ENCODE measurements at regions not wholly inside any gene's neighbourhood (a gene's known extent, or its start where the extent isn't known, plus 50 kb on each side); places are given as distances from the start of the nearest gene placed in this dataset.
"Not testable (repeated sequence)": the region's sequence is repeated elsewhere in the genome, so short reads cannot be mapped to it uniquely, and the experiment has no call there.

- DNase-seq = no peak
Observed at GRCh38 chr2:34806891-34807290, 1207.8 kb upstream of the FAM98A start.

- no peak for DNase-seq
Observed at GRCh38 chr2:34806396-34806795, 1207.3 kb upstream of the FAM98A start.

- DNase-seq = no peak
Observed at GRCh38 chr2:34799556-34799955, 1200.5 kb upstream of the FAM98A start.

- DNase-seq = not testable (repeated sequence)
Observed at GRCh38 chr2:34795586-34795985, 1196.5 kb upstream of the FAM98A start.

GRCh38 chr2:34789169-34789568, 1190.1 kb upstream of the FAM98A start:
- no peak for DNase-seq

GRCh38 chr2:34787341-34787740, 1188.2 kb upstream of the FAM98A start:
- DNase-seq = no peak

GRCh38 chr2:34785206-34785785, 1186.2 kb upstream of the FAM98A start:
- no peak for DNase-seq

GRCh38 chr2:34784701-34785100, 1185.6 kb upstream of the FAM98A start:
- DNase-seq = no peak

GRCh38 chr2:34750742-34751141, 1151.6 kb upstream of the FAM98A start:
- DNase-seq = not testable (repeated sequence)

- no peak for DNase-seq
Observed at GRCh38 chr2:34747643-34748042, 1148.5 kb upstream of the FAM98A start.

- DNase-seq = no peak
Observed at GRCh38 chr2:34738691-34739090, 1139.6 kb upstream of the FAM98A start.

GRCh38 chr2:34737146-34737545, 1138.0 kb upstream of the FAM98A start:
- DNase-seq = no peak

- DNase-seq = no peak
Observed at GRCh38 chr2:34736482-34736881, 1137.4 kb upstream of the FAM98A start.

- DNase-seq = no peak
Observed at GRCh38 chr2:34734662-34735061, 1135.6 kb upstream of the FAM98A start.

- DNase-seq = no peak
Observed at GRCh38 chr2:34734042-34734441, 1134.9 kb upstream of the FAM98A start.

GRCh38 chr2:34731292-34731691, 1132.2 kb upstream of the FAM98A start:
- DNase-seq = no peak

GRCh38 chr2:34729845-34730244, 1130.7 kb upstream of the FAM98A start:
- no peak for DNase-seq

GRCh38 chr2:34724107-34724506, 1125.0 kb upstream of the FAM98A start:
- DNase-seq = no peak

GRCh38 chr2:34723683-34724082, 1124.6 kb upstream of the FAM98A start:
- no peak for DNase-seq

- DNase-seq = no peak
Observed at GRCh38 chr2:34719206-34719605, 1120.1 kb upstream of the FAM98A start.

- DNase-seq = no peak
Observed at GRCh38 chr2:34705551-34706247, 1106.6 kb upstream of the FAM98A start.

GRCh38 chr2:34703292-34703691, 1104.2 kb upstream of the FAM98A start:
- DNase-seq = no peak

GRCh38 chr2:34702391-34702790, 1103.3 kb upstream of the FAM98A start:
- DNase-seq = not testable (repeated sequence)

- DNase-seq = not testable (repeated sequence)
Observed at GRCh38 chr2:34677591-34677990, 1078.5 kb upstream of the FAM98A start.

- DNase-seq = not testable (repeated sequence)
Observed at GRCh38 chr2:34677119-34677531, 1078.0 kb upstream of the FAM98A start.

All from suppressor macrophage (primary cell).